ENCODE measurements at regions not wholly inside any gene's neighbourhood (a gene's known extent, or its start where the extent isn't known, plus 50 kb on each side); places are given as distances from the start of the nearest gene placed in this dataset.
A peak's percentile ranks its signal among the peaks of the same experiment; 100 is the strongest.

DNA sequence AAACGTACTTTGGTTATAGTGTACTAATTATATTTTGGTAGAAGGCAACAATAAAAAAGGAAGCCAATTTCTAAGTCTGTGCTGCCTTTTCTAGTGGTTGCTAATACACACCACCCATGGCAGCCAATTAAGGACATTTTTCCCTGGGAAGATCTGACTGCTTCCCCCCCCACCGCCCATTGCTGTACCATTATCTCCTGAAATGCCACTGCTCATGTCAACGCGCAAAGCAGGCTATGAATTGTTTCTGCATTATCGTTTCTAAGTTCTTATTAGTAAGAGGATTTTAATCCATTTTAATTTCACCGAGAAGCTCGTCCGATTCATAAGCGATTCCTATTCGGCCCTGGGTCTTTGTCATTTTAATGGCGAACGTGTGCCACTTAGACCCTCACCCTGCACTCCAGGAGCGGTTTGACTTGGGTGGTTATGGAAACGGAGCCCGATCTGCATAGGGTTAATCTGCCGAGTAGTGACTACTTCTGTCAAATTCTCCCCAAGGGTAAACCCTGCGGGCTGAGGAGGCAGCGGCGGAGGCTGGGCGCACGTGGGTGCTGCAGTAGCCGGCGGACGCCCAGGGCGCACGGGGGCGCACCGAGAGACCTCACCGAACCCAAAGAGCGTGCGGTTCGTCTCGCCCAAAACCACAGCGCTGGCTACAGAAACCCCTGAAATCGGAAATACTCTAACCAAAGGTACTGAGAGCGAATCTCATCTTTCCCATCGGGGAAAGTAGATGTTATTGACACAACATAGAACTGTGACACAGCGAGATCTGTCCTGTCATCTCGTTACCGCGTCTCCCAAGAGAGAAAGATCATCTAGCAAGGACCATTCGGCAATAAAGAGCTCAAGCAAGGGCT, 55.8 kb upstream of the SHC3 start:
- no peak overlapping the region for H3K27ac ChIP-seq (ENCODE audit: low read depth, low read length)
- CTCF ChIA-PET = no interaction called here
- no peaks in the 10 kb centered on the region for H3K9me3 ChIP-seq (ENCODE audit: control insufficient read depth, insufficient read depth, low read length)
- DNase-seq (ENCODE audit: low read depth, low spot score) = no peak
- POLR2A ChIA-PET = no interaction called here
- H3K27me3 ChIP-seq (ENCODE audit: control insufficient read depth, insufficient read depth, low read length) = peaks cover 11% of the 10 kb centered on the region
- peak overlapping the region; percentile 12; the same call in 1 of the 2 replicates for H3K4me3 ChIP-seq (ENCODE audit: low read depth, low read length)
- TF ChIP-seq, protein P1, sequence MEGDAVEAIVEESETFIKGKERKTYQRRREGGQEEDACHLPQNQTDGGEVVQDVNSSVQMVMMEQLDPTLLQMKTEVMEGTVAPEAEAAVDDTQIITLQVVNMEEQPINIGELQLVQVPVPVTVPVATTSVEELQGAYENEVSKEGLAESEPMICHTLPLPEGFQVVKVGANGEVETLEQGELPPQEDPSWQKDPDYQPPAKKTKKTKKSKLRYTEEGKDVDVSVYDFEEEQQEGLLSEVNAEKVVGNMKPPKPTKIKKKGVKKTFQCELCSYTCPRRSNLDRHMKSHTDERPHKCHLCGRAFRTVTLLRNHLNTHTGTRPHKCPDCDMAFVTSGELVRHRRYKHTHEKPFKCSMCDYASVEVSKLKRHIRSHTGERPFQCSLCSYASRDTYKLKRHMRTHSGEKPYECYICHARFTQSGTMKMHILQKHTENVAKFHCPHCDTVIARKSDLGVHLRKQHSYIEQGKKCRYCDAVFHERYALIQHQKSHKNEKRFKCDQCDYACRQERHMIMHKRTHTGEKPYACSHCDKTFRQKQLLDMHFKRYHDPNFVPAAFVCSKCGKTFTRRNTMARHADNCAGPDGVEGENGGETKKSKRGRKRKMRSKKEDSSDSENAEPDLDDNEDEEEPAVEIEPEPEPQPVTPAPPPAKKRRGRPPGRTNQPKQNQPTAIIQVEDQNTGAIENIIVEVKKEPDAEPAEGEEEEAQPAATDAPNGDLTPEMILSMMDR (IDR thresholded peaks at IDR 0.05; ENCODE audit: low read depth, low read length) = peak; percentile 13; the same call in 1 of the 2 replicates

DNA sequence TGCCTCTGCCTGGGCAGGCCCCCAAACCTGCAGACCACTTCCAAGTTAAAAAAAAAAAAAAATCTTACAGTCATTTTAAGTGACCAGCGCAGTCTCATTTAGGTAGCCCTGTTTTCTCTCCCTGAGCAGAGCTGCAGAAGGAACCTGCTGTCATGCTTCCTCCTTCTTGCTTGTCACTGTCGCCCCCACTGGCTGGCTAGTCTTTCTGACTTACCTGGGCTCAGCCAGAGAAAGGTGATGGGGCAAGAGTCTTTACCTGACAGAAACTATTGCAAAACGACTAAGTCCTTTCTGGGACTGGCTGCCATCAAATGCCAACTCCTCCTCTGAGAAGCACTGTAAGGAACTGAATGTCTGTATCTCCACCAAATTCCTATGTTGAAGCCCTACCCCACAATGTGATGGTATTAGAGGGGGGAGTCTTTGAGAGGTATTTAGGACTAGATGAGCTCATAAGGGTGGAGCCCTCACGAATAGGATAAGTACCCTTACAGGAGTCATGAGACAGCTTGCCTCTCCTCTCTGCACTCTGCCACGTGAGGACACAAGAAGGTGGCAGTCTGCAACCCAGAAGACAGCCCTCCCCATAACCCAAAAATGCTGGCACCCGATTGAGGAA, 58.4 kb upstream of the SHC3 start:
- CTCF ChIA-PET = interaction anchor here (0.7 kb wide), 1 partner anchor 55 kb away, joined by 3 read pairs; no protein-coding TSS in a partner anchor
- POLR2A ChIA-PET = no interaction called here
- H3K27me3 ChIP-seq (ENCODE audit: control insufficient read depth, insufficient read depth, low read length) = peaks cover 11% of the 10 kb centered on the region

DNA sequence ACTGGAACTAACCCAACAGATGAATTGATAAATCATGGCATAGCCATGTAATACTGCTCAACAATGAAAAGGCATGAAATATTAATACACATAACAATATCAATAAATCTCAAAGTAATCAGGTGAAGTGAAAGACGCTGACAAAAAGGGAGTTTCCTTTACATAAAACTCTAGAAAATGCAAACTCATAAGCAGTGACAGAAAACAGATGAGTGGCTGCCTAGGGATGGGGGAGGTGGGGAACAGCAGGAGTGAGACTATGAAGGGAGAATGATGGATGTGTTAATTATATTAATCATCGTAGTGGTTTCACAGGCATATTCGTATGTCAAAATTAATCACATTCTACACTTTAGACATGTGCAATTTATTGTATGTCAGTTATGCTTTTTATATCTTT, 59.8 kb upstream of the SHC3 start:
- ChIA-PET POLR2A (no interaction called here), CTCF (no interaction called here)
- H3K27me3 ChIP-seq (ENCODE audit: control insufficient read depth, insufficient read depth, low read length) = peaks cover 11% of the 10 kb centered on the region
- H3K27ac ChIP-seq (ENCODE audit: low read depth, low read length) = no peak overlapping the region
- no peak for DNase-seq (ENCODE audit: low read depth, low spot score)
- no peaks in the 10 kb centered on the region for H3K9me3 ChIP-seq (ENCODE audit: control insufficient read depth, insufficient read depth, low read length)
- no peak overlapping the region for H3K4me3 ChIP-seq (ENCODE audit: low read depth, low read length)
- TF ChIP-seq, protein P1 (IDR thresholded peaks at IDR 0.05; ENCODE audit: low read depth, low read length) = no peak

More for the DNA sequence above, 58.4 kb upstream of the SHC3 start:
- Histone ChIP-seq H3K9me3 (ENCODE audit: control insufficient read depth, insufficient read depth, low read length) (no peaks in the 10 kb centered on the region), H3K27ac (ENCODE audit: low read depth, low read length) (no peak overlapping the region), H3K4me3 (ENCODE audit: low read depth, low read length) (no peak overlapping the region)
- TF ChIP-seq, protein P1 (IDR thresholded peaks at IDR 0.05; ENCODE audit: low read depth, low read length) = no peak
- no peak for DNase-seq (ENCODE audit: low read depth, low spot score)

DNA sequence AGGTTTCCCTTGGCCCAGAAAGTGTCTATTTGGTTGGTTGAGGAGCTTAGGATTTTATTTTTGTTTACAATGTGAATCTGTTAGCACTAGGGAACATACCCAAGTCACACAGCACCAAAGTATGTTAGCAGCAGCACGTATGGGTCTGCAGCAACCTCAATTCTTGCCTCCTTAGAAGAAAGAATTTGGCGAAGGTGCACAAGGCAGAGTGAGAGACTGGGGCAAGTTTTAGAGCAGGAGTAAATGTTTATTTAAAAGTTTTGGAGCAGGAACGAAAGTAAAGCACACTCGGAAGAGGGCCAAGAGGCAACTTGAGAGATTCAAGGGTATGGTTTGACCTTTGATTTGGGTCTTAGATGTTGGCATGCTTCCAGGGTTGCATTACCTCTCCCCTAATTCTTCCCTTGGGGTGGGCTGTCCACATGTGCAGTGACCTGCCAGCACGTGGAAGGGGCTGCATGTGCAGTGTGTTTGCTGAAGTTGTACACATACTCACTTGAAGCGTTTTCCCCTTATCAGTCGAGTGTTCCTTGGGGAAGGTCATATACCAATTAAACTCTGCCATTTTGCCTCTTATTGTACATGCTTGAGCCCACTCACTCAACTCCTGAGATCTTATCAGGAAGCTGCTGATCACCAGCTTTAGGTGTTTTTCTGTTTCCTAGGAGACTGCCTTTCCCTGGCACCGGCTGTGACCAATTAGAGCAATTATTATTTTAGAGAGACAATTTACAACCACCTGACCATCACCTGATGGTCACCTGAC, 64.9 kb upstream of the SHC3 start:
- no peaks in the 10 kb centered on the region for H3K27me3 ChIP-seq (ENCODE audit: control insufficient read depth, insufficient read depth, low read length)
- POLR2A ChIA-PET = no interaction called here
- H3K9me3 ChIP-seq (ENCODE audit: control insufficient read depth, insufficient read depth, low read length) = no peaks in the 10 kb centered on the region
- CTCF ChIA-PET = no interaction called here
- no peak overlapping the region for H3K4me3 ChIP-seq (ENCODE audit: low read depth, low read length)
- TF ChIP-seq, protein P1 (IDR thresholded peaks at IDR 0.05; ENCODE audit: low read depth, low read length) = no peak
- DNase-seq (ENCODE audit: low read depth, low spot score) = no peak
- no peak overlapping the region for H3K27ac ChIP-seq (ENCODE audit: low read depth, low read length)
